GM23338 (cell line): ENCODE measurements at regions not wholly inside any gene's neighbourhood (a gene's known extent, or its start where the extent isn't known, plus 50 kb on each side); places are given as distances from the start of the nearest gene placed in this dataset.

Source experiments
- ATAC-seq: fragments of 200-7000 bp; cut with Tn5 transposase; 3 replicates; pipeline ENCODE4 v1.9.1; 2020
- DNase-seq: peaks from one replicate; pipeline ENCODE4 v3.0.0-alpha.2; 2015; ENCODE audit warnings: low spot score
- H2AFZ ChIP-seq: fragments of 200-600 bp; sonication (generic); 2 replicates; pipeline ENCODE4 v1.8.0; 2016; ENCODE audit warnings: antibody characterized with exemption, mild to moderate bottlenecking, moderate library complexity
- H3F3A ChIP-seq: fragments of 200-600 bp; sonication (generic); replicated peaks from 2 replicates; pipeline ENCODE4 v1.8.0; 2017; ENCODE audit warnings: antibody characterized with exemption, mixed run types, low read depth
- H3K27ac ChIP-seq: fragments of 200-600 bp; sonication (generic); 2 replicates; pipeline ENCODE4 v1.6.1; 2016; ENCODE audit warnings: low read depth
- H3K27me3 ChIP-seq: fragments of 200-600 bp; sonication (generic); 2 replicates; pipeline ENCODE4 v1.8.0; 2016; ENCODE audit warnings: mild to moderate bottlenecking, mixed run types, moderate library complexity; ENCODE audit not compliant: insufficient read depth
- H3K36me3 ChIP-seq: fragments of 200-600 bp; sonication (generic); 2 replicates; pipeline ENCODE4 v1.8.0; 2016; ENCODE audit warnings: mild to moderate bottlenecking; ENCODE audit not compliant: insufficient read depth
- H3K4me1 ChIP-seq: fragments of 200-600 bp; sonication (generic); 2 replicates; pipeline ENCODE4 v1.8.0; 2016; ENCODE audit warnings: mild to moderate bottlenecking, moderate library complexity; ENCODE audit not compliant: insufficient read depth
- H3K4me2 ChIP-seq: fragments of 200-600 bp; sonication (generic); 2 replicates; pipeline ENCODE4 v1.7.1; 2017; ENCODE audit warnings: mixed run types
- H3K4me3 ChIP-seq: fragments of 200-600 bp; sonication (generic); 2 replicates; pipeline ENCODE4 v1.6.1; 2016; ENCODE audit warnings: mixed run types
- H3K79me2 ChIP-seq: fragments of 200-600 bp; sonication (generic); replicated peaks from 2 replicates; pipeline ENCODE4 v1.8.0; 2017; ENCODE audit warnings: mild to moderate bottlenecking; ENCODE audit not compliant: insufficient read depth
- H3K9me2 ChIP-seq: fragments of 200-600 bp; sonication (generic); 2 replicates; pipeline ENCODE4 v1.8.0; 2017; ENCODE audit not compliant: insufficient read depth
- H4K20me1 ChIP-seq: fragments of 200-600 bp; sonication (generic); replicated peaks from 2 replicates; pipeline ENCODE4 v1.8.0; 2017; ENCODE audit warnings: mild to moderate bottlenecking; ENCODE audit not compliant: insufficient read depth
- H3K27ac Mint-ChIP-seq: 2 replicates; pipeline ENCODE4 v1.8.0; 2020; ENCODE audit warnings: inconsistent platforms, mild to moderate bottlenecking, moderate library complexity, mixed read lengths
- H3K27me3 Mint-ChIP-seq: 3 replicates; pipeline ENCODE4 v1.8.0; 2022; ENCODE audit warnings: low read depth, mild to moderate bottlenecking, moderate library complexity, mixed read lengths, inconsistent platforms; ENCODE audit not compliant: insufficient read depth, poor library complexity
- H3K36me3 Mint-ChIP-seq: 3 replicates; pipeline ENCODE4 v1.8.0; 2021; ENCODE audit warnings: low read depth, mild to moderate bottlenecking, inconsistent platforms, moderate library complexity, mixed read lengths
- H3K4me1 Mint-ChIP-seq: 3 replicates; pipeline ENCODE4 v1.8.0; 2020; ENCODE audit warnings: mild to moderate bottlenecking, inconsistent platforms, mixed read lengths
- H3K4me3 Mint-ChIP-seq: 3 replicates; pipeline ENCODE4 v1.8.0; 2021; ENCODE audit warnings: moderate library complexity, mild to moderate bottlenecking, inconsistent platforms, mixed read lengths
- H3K9me3 Mint-ChIP-seq: 3 replicates; pipeline ENCODE4 v1.8.0; 2020; ENCODE audit warnings: moderate library complexity, mild to moderate bottlenecking, inconsistent platforms, mixed read lengths
- CREB1 ChIP-seq: fragments of 250-450 bp; sonication (Bioruptor Pico); IDR thresholded peaks from 2 replicates; pipeline ENCODE4 v1.5.0; 2020; ENCODE audit warnings: low read depth, mild to moderate bottlenecking, moderate library complexity
- EZH2 ChIP-seq: fragments of 200-600 bp; sonication (generic); IDR thresholded peaks from one replicate; pipeline ENCODE4 v1.8.0; 2017; ENCODE audit warnings: antibody characterized with exemption, mild to moderate bottlenecking, low read depth; ENCODE audit not compliant: unreplicated experiment
- EZH2phosphoT487 ChIP-seq: fragments of 200-600 bp; sonication (generic); IDR thresholded peaks from one replicate; pipeline ENCODE4 v1.8.1; 2018; ENCODE audit warnings: antibody characterized with exemption; ENCODE audit not compliant: unreplicated experiment
- JUNB ChIP-seq: IDR thresholded peaks from one replicate; pipeline ENCODE4 v1.6.1; 2016; ENCODE audit warnings: antibody characterized with exemption; ENCODE audit not compliant: unreplicated experiment
- NANOG ChIP-seq: IDR thresholded peaks from 2 replicates; pipeline ENCODE4 v1.6.1; 2016; ENCODE audit warnings: antibody characterized with exemption, borderline replicate concordance
- STAT1 ChIP-seq: IDR thresholded peaks from one replicate; pipeline ENCODE4 v1.6.1; 2016; ENCODE audit warnings: antibody characterized with exemption; ENCODE audit not compliant: unreplicated experiment
- ZNF331 ChIP-seq: fragments of 250-450 bp; sonication (Bioruptor Pico); IDR thresholded peaks from 2 replicates; pipeline ENCODE4 v1.5.0; 2020; ENCODE audit warnings: low read depth, mild to moderate bottlenecking, moderate library complexity
- TF ChIP-seq, protein P1 (sequence below), 2 experiments: fragments of 200-600 bp in 1 of 2; sonication (generic) in 1 of 2; conservative IDR thresholded peaks; 2 replicates each; pipeline versions ENCODE4 v1.5.1 to v1.6.1; 2016 to 2017; ENCODE audit warnings: antibody characterized with exemption in 2 of 2, low read depth in 2 of 2, mild to moderate bottlenecking in 2 of 2, moderate library complexity in 1 of 2
- TF ChIP-seq, protein P2 (sequence below): fragments of 250-450 bp; sonication (Bioruptor Pico); IDR thresholded peaks from 2 replicates; pipeline ENCODE4 v1.5.0; 2020; ENCODE audit warnings: mild to moderate bottlenecking, moderate library complexity
- TF ChIP-seq, protein P3 (sequence below): IDR thresholded peaks from 2 replicates; pipeline ENCODE4 v1.6.1; 2016; ENCODE audit warnings: antibody characterized with exemption

DNA sequence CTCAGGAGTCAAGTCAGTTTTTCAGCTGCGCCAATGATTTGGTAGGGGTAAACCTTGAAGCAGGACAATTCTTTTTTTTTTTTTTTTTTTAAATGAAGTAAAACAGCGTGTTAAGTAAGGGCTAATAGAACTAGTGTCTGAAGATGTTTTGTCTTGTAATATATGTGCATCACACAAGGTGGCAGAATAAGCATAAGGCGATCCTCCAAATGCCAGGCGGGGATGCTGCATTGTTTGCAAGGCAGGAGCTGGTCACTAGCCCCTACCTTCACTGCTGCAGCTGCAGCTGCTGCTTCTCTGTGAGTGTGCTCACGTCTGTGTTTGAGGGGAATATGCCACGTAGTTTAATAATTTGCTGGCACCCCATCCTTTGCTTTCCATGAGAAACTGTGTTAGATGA, 272.7 kb upstream of the MAP3K7 start:
- Histone ChIP-seq H3F3A (no peaks in the 10 kb centered on the region), H3K79me2 (no peaks in the 10 kb centered on the region), H3K27me3 (no peaks in the 10 kb centered on the region), H4K20me1 (no peaks in the 10 kb centered on the region), H3K36me3 (no peaks in the 10 kb centered on the region), H2AFZ (peak overlapping the region; percentile 72; the same call in 1 of the 2 replicates), H3K4me3 (no peak overlapping the region), H3K9me2 (0 out of 2 replicates have a peak, but pooled peaks cover 6% of the 10 kb centered on the region), H3K4me2 (no peak overlapping the region), H3K4me1 (no peaks in the 10 kb centered on the region), H3K27ac (no peak overlapping the region)
- no peak overlapping the region for H3K27ac Mint-ChIP-seq
- TF ChIP-seq, protein P1, sequence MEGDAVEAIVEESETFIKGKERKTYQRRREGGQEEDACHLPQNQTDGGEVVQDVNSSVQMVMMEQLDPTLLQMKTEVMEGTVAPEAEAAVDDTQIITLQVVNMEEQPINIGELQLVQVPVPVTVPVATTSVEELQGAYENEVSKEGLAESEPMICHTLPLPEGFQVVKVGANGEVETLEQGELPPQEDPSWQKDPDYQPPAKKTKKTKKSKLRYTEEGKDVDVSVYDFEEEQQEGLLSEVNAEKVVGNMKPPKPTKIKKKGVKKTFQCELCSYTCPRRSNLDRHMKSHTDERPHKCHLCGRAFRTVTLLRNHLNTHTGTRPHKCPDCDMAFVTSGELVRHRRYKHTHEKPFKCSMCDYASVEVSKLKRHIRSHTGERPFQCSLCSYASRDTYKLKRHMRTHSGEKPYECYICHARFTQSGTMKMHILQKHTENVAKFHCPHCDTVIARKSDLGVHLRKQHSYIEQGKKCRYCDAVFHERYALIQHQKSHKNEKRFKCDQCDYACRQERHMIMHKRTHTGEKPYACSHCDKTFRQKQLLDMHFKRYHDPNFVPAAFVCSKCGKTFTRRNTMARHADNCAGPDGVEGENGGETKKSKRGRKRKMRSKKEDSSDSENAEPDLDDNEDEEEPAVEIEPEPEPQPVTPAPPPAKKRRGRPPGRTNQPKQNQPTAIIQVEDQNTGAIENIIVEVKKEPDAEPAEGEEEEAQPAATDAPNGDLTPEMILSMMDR (conservative IDR thresholded peaks at IDR 0.05; ENCODE audit: low read depth in 2 of 2) = peak; percentile 9 to 33; a peak in 2 of 4 replicates
- TF ChIP-seq EZH2 = no peak
- H3K36me3 Mint-ChIP-seq = no peaks in the 10 kb centered on the region
- H3K4me3 Mint-ChIP-seq = no peak overlapping the region
- DNase-seq (peak; percentile 35), ATAC-seq (peak; percentile 64)
- H3K4me1 Mint-ChIP-seq = no peaks in the 10 kb centered on the region
- H3K27me3 Mint-ChIP-seq = no peaks in the 10 kb centered on the region
- no peaks in the 10 kb centered on the region for H3K9me3 Mint-ChIP-seq

DNA sequence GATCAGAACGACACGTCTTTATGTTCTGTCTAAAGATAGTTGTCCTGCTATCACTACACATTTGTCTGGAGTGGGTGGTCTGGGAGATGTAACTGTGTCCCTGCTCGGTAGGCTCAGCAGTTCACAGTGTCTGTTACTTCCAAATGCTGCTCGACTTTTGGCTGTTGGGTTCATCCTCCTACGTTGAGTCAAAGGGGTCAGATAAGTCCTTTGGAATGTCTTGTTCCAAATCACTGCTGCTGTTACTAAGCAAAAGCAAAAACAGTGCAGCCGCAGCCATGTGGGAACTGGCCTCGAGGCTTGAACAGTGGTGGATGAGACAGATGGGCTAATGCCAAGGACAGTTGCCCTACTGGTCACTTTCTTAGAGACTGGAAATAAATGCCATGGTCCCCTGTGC, 272.2 kb upstream of the MAP3K7 start:
- no peaks in the 10 kb centered on the region for H3K9me3 Mint-ChIP-seq
- H3K4me3 Mint-ChIP-seq = no peak overlapping the region
- Histone ChIP-seq H3K9me2 (0 out of 2 replicates have a peak, but pooled peaks cover 6% of the 10 kb centered on the region), H3K27ac (no peak overlapping the region), H3F3A (no peaks in the 10 kb centered on the region), H4K20me1 (no peaks in the 10 kb centered on the region), H2AFZ (peak overlapping the region; percentile 59), H3K36me3 (no peaks in the 10 kb centered on the region), H3K27me3 (no peaks in the 10 kb centered on the region), H3K4me2 (no peak overlapping the region), H3K4me1 (no peaks in the 10 kb centered on the region), H3K79me2 (no peaks in the 10 kb centered on the region), H3K4me3 (no peak overlapping the region)
- ATAC-seq = no peak
- no peak for DNase-seq
- peak overlapping the region; percentile 24; the same call in 1 of the 2 replicates for H3K27ac Mint-ChIP-seq
- no peaks in the 10 kb centered on the region for H3K27me3 Mint-ChIP-seq
- H3K4me1 Mint-ChIP-seq = no peaks in the 10 kb centered on the region
- no peaks in the 10 kb centered on the region for H3K36me3 Mint-ChIP-seq
- TF ChIP-seq CREB1 (CRISPR knock-in tag) = no peak
- no peak for TF ChIP-seq STAT1
- no peak for TF ChIP-seq EZH2phosphoT487
- TF ChIP-seq, protein P2, sequence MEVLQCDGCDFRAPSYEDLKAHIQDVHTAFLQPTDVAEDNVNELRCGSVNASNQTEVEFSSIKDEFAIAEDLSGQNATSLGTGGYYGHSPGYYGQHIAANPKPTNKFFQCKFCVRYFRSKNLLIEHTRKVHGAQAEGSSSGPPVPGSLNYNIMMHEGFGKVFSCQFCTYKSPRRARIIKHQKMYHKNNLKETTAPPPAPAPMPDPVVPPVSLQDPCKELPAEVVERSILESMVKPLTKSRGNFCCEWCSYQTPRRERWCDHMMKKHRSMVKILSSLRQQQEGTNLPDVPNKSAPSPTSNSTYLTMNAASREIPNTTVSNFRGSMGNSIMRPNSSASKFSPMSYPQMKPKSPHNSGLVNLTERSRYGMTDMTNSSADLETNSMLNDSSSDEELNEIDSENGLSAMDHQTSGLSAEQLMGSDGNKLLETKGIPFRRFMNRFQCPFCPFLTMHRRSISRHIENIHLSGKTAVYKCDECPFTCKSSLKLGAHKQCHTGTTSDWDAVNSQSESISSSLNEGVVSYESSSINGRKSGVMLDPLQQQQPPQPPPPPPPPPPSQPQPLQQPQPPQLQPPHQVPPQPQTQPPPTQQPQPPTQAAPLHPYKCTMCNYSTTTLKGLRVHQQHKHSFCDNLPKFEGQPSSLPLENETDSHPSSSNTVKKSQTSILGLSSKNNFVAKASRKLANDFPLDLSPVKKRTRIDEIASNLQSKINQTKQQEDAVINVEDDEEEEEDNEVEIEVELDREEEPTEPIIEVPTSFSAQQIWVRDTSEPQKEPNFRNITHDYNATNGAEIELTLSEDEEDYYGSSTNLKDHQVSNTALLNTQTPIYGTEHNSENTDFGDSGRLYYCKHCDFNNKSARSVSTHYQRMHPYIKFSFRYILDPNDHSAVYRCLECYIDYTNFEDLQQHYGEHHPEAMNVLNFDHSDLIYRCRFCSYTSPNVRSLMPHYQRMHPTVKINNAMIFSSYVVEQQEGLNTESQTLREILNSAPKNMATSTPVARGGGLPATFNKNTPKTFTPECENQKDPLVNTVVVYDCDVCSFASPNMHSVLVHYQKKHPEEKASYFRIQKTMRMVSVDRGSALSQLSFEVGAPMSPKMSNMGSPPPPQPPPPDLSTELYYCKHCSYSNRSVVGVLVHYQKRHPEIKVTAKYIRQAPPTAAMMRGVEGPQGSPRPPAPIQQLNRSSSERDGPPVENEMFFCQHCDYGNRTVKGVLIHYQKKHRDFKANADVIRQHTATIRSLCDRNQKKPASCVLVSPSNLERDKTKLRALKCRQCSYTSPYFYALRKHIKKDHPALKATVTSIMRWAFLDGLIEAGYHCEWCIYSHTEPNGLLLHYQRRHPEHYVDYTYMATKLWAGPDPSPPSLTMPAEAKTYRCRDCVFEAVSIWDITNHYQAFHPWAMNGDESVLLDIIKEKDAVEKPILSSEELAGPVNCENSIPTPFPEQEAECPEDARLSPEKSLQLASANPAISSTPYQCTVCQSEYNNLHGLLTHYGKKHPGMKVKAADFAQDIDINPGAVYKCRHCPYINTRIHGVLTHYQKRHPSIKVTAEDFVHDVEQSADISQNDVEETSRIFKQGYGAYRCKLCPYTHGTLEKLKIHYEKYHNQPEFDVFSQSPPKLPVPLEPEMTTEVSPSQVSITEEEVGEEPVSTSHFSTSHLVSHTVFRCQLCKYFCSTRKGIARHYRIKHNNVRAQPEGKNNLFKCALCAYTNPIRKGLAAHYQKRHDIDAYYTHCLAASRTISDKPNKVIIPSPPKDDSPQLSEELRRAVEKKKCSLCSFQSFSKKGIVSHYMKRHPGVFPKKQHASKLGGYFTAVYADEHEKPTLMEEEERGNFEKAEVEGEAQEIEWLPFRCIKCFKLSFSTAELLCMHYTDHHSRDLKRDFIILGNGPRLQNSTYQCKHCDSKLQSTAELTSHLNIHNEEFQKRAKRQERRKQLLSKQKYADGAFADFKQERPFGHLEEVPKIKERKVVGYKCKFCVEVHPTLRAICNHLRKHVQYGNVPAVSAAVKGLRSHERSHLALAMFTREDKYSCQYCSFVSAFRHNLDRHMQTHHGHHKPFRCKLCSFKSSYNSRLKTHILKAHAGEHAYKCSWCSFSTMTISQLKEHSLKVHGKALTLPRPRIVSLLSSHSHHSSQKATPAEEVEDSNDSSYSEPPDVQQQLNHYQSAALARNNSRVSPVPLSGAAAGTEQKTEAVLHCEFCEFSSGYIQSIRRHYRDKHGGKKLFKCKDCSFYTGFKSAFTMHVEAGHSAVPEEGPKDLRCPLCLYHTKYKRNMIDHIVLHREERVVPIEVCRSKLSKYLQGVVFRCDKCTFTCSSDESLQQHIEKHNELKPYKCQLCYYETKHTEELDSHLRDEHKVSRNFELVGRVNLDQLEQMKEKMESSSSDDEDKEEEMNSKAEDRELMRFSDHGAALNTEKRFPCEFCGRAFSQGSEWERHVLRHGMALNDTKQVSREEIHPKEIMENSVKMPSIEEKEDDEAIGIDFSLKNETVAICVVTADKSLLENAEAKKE (CRISPR knock-in tag) = no peak
- TF ChIP-seq JUNB = no peak
- no peak for TF ChIP-seq NANOG
- TF ChIP-seq, protein P3, sequence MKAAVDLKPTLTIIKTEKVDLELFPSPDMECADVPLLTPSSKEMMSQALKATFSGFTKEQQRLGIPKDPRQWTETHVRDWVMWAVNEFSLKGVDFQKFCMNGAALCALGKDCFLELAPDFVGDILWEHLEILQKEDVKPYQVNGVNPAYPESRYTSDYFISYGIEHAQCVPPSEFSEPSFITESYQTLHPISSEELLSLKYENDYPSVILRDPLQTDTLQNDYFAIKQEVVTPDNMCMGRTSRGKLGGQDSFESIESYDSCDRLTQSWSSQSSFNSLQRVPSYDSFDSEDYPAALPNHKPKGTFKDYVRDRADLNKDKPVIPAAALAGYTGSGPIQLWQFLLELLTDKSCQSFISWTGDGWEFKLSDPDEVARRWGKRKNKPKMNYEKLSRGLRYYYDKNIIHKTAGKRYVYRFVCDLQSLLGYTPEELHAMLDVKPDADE = no peak
- no peak for TF ChIP-seq ZNF331 (CRISPR knock-in tag)
